ENCODE measurements at regions not wholly inside any gene's neighbourhood (a gene's known extent, or its start where the extent isn't known, plus 50 kb on each side); places are given as distances from the start of the nearest gene placed in this dataset.
A peak's percentile ranks its signal among the peaks of the same experiment; 100 is the strongest.

- H3K4me1 ChIP-seq (ENCODE audit: control insufficient read depth, insufficient read depth, low read length) = peaks cover 54% of the 10 kb centered on the region
- peak overlapping the region; percentile 70 for H3K4me3 ChIP-seq (ENCODE audit: low read length)
- H3K27me3 ChIP-seq (ENCODE audit: control insufficient read depth, insufficient read depth, low read length) = no peaks in the 10 kb centered on the region
- H3K9me3 ChIP-seq (replicated peaks; ENCODE audit: low read length) = no peaks in the 10 kb centered on the region
- peak overlapping the region; percentile 82 for H3K9ac ChIP-seq (ENCODE audit: low read depth, low read length)
- peak overlapping the region; percentile 89 for H3K4me2 ChIP-seq (ENCODE audit: low read length)
- H3K36me3 ChIP-seq (ENCODE audit: insufficient read depth, low read length) = no peaks in the 10 kb centered on the region
These were observed 109.4 kb downstream of the ARF6 start for GRCh38 chr14:50001999-50002925.

DNA sequence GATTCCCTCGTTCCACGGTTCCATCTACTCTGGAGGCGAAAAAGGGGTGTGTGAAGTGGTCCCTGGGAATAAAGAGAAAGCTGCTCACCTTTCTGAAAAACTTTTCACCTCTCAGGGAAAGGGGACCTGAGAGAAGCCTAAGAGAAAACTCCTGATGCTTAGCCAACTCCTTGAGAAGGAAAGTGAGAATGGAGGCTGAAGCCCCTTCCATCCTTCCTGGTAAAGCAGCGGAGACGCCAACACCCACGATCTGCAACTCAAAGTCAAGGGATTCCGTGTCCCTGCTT is 110.0 kb downstream of the ARF6 start:
- Histone ChIP-seq H3K9ac (ENCODE audit: low read depth, low read length) (peak overlapping the region; percentile 82), H3K4me1 (ENCODE audit: control insufficient read depth, insufficient read depth, low read length) (peaks cover 54% of the 10 kb centered on the region), H3K36me3 (ENCODE audit: insufficient read depth, low read length) (no peaks in the 10 kb centered on the region), H3K4me3 (ENCODE audit: low read length) (peak overlapping the region; percentile 70), H3K4me2 (ENCODE audit: low read length) (peak overlapping the region; percentile 89), H3K27me3 (ENCODE audit: control insufficient read depth, insufficient read depth, low read length) (no peaks in the 10 kb centered on the region), H3K9me3 (replicated peaks; ENCODE audit: low read length) (no peaks in the 10 kb centered on the region)

GRCh38 chr14:50003213-50004021 is 110.5 kb downstream of the ARF6 start:
- Histone ChIP-seq H3K27me3 (ENCODE audit: control insufficient read depth, insufficient read depth, low read length) (no peaks in the 10 kb centered on the region), H3K4me2 (ENCODE audit: low read length) (peak overlapping the region; percentile 89), H3K9me3 (replicated peaks; ENCODE audit: low read length) (no peaks in the 10 kb centered on the region), H3K4me3 (ENCODE audit: low read length) (peak overlapping the region; percentile 70), H3K9ac (ENCODE audit: low read depth, low read length) (peak overlapping the region; percentile 82), H3K4me1 (ENCODE audit: control insufficient read depth, insufficient read depth, low read length) (peaks cover 54% of the 10 kb centered on the region), H3K36me3 (ENCODE audit: insufficient read depth, low read length) (no peaks in the 10 kb centered on the region)

DNA sequence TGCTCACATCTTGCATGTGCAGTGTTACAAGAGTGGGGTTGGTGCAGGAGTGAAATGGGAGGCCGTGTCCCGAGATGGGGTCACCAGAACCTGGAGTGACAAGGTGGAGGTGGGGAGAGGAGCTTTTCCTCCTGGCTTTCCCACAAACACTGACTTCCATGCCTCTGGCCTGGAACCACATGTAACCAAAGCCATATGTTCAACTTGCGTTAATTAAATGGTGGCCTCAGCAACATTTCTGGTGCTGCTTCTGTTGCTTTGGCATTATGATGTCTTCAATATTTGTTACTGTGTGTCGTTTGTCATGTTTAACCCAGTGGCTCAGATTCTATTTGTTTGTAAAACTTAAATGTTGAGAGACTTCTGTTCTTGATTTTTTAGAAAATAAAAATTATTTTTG is 110.2 kb downstream of the VCPKMT start:
- no peaks in the 10 kb centered on the region for H3K36me3 ChIP-seq (ENCODE audit: insufficient read depth, low read length)
- no peaks in the 10 kb centered on the region for H3K27me3 ChIP-seq (ENCODE audit: control insufficient read depth, insufficient read depth, low read length)
- no peak overlapping the region for H3K4me2 ChIP-seq (ENCODE audit: low read length)
- H3K4me3 ChIP-seq (ENCODE audit: low read length) = no peak overlapping the region
- H3K9me3 ChIP-seq (replicated peaks; ENCODE audit: low read length) = no peaks in the 10 kb centered on the region
- peaks cover 36% of the 10 kb centered on the region for H3K4me1 ChIP-seq (ENCODE audit: control insufficient read depth, insufficient read depth, low read length)
- no peak overlapping the region for H3K9ac ChIP-seq (ENCODE audit: low read depth, low read length)

GRCh38 chr14:50007123-50007903 is 109.1 kb downstream of the VCPKMT start:
- Histone ChIP-seq H3K4me3 (ENCODE audit: low read length) (no peak overlapping the region), H3K27me3 (ENCODE audit: control insufficient read depth, insufficient read depth, low read length) (no peaks in the 10 kb centered on the region), H3K4me1 (ENCODE audit: control insufficient read depth, insufficient read depth, low read length) (peaks cover 24% of the 10 kb centered on the region), H3K36me3 (ENCODE audit: insufficient read depth, low read length) (no peaks in the 10 kb centered on the region), H3K9ac (ENCODE audit: low read depth, low read length) (no peak overlapping the region), H3K9me3 (replicated peaks; ENCODE audit: low read length) (no peaks in the 10 kb centered on the region), H3K4me2 (ENCODE audit: low read length) (no peak overlapping the region)

DNA sequence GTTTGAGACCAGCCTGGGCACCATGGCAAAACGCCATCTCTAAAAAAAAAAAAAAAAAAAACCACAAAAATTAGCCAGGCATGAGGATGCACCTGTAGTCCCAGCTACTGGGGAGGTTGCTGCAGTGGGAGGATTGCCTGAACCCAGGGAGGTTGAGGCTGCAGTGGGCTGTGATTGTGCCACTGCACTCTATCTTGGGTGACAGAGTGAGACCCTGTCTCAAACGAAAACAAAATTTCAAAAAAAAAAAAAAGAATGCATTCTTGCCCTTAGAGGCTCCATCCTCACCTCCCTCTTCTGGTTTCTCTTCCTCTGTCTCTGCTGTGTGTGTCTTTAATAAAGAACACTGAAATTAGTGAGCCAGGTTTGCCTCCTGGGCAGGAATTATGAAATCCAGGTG is 107.8 kb downstream of the VCPKMT start:
- H3K9ac ChIP-seq (ENCODE audit: low read depth, low read length) = no peak overlapping the region

DNA sequence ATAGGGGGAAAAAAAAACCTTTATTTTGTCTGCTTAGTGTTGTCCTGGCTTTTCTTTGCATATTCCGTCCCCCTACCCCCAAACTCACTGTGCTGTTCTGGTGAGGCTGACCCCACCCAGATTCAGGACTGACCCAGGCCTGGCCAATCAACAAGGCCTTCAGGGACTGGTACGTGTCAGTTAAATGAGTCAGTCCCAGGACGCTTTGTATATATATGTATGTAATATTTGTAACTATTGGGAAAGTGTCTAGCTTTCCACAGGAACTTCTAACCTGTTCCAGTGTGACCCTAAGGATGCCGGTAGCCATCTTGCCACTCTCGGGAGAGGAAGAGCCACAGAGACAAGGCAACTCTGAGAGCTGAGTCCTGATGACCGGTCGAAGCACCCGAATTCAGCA is 107.4 kb downstream of the VCPKMT start:
- H3K9me3 ChIP-seq (replicated peaks; ENCODE audit: low read length) = no peaks in the 10 kb centered on the region
- no peak overlapping the region for H3K9ac ChIP-seq (ENCODE audit: low read depth, low read length)
- H3K36me3 ChIP-seq (ENCODE audit: insufficient read depth, low read length) = no peaks in the 10 kb centered on the region
- H3K4me3 ChIP-seq (ENCODE audit: low read length) = no peak overlapping the region
- H3K4me2 ChIP-seq (ENCODE audit: low read length) = no peak overlapping the region
- H3K27me3 ChIP-seq (ENCODE audit: control insufficient read depth, insufficient read depth, low read length) = no peaks in the 10 kb centered on the region
- H3K4me1 ChIP-seq (ENCODE audit: control insufficient read depth, insufficient read depth, low read length) = peaks cover 8% of the 10 kb centered on the region

More for the DNA sequence above, 107.8 kb downstream of the VCPKMT start:
- Histone ChIP-seq H3K4me3 (ENCODE audit: low read length) (no peak overlapping the region), H3K4me1 (ENCODE audit: control insufficient read depth, insufficient read depth, low read length) (peaks cover 12% of the 10 kb centered on the region), H3K36me3 (ENCODE audit: insufficient read depth, low read length) (no peaks in the 10 kb centered on the region), H3K9me3 (replicated peaks; ENCODE audit: low read length) (no peaks in the 10 kb centered on the region), H3K27me3 (ENCODE audit: control insufficient read depth, insufficient read depth, low read length) (no peaks in the 10 kb centered on the region), H3K4me2 (ENCODE audit: low read length) (no peak overlapping the region)

- Histone ChIP-seq H3K9ac (ENCODE audit: low read depth, low read length) (no peak overlapping the region), H3K4me1 (ENCODE audit: control insufficient read depth, insufficient read depth, low read length) (peaks cover 7% of the 10 kb centered on the region), H3K4me2 (ENCODE audit: low read length) (no peak overlapping the region)
These were observed 105.6 kb downstream of the VCPKMT start for GRCh38 chr14:50010752-50011151.

GRCh38 chr14:50011242-50011641 is 105.1 kb downstream of the VCPKMT start:
- no peak overlapping the region for H3K4me2 ChIP-seq (ENCODE audit: low read length)
- no peaks in the 10 kb centered on the region for H3K27me3 ChIP-seq (ENCODE audit: control insufficient read depth, insufficient read depth, low read length)
- no peaks in the 10 kb centered on the region for H3K9me3 ChIP-seq (replicated peaks; ENCODE audit: low read length)
- no peak overlapping the region for H3K9ac ChIP-seq (ENCODE audit: low read depth, low read length)
- H3K4me1 ChIP-seq (ENCODE audit: control insufficient read depth, insufficient read depth, low read length) = peaks cover 7% of the 10 kb centered on the region
- H3K36me3 ChIP-seq (ENCODE audit: insufficient read depth, low read length) = no peaks in the 10 kb centered on the region
- H3K4me3 ChIP-seq (ENCODE audit: low read length) = no peak overlapping the region

More at GRCh38 chr14:50010752-50011151, 105.6 kb downstream of the VCPKMT start:
- H3K4me3 ChIP-seq (ENCODE audit: low read length) = no peak overlapping the region
- no peaks in the 10 kb centered on the region for H3K9me3 ChIP-seq (replicated peaks; ENCODE audit: low read length)
- H3K36me3 ChIP-seq (ENCODE audit: insufficient read depth, low read length) = no peaks in the 10 kb centered on the region
- no peaks in the 10 kb centered on the region for H3K27me3 ChIP-seq (ENCODE audit: control insufficient read depth, insufficient read depth, low read length)

- H3K4me3 ChIP-seq (ENCODE audit: low read length) = no peak overlapping the region
- H3K4me2 ChIP-seq (ENCODE audit: low read length) = no peak overlapping the region
- no peak overlapping the region for H3K9ac ChIP-seq (ENCODE audit: low read depth, low read length)
These were observed 103.7 kb downstream of the VCPKMT start for GRCh38 chr14:50012644-50013043.

More at GRCh38 chr14:50012644-50013043, 103.7 kb downstream of the VCPKMT start:
- H3K9me3 ChIP-seq (replicated peaks; ENCODE audit: low read length) = no peaks in the 10 kb centered on the region
- no peaks in the 10 kb centered on the region for H3K27me3 ChIP-seq (ENCODE audit: control insufficient read depth, insufficient read depth, low read length)
- H3K4me1 ChIP-seq (ENCODE audit: control insufficient read depth, insufficient read depth, low read length) = peaks cover 7% of the 10 kb centered on the region
- no peaks in the 10 kb centered on the region for H3K36me3 ChIP-seq (ENCODE audit: insufficient read depth, low read length)

Measured in skeletal muscle satellite cell (primary cell).